HepG2 (cell line): ENCODE measurements at regions not wholly inside any gene's neighbourhood (a gene's known extent, or its start where the extent isn't known, plus 50 kb on each side); places are given as distances from the start of the nearest gene placed in this dataset.

Experiments
- ATAC-seq: fragments of 200-7000 bp; cut with Tn5 transposase; 3 replicates; pipeline ENCODE4 v1.9.1; 2020; ENCODE audit warnings: mild to moderate bottlenecking, moderate library complexity
- BruUV-seq: library from RNA; stranded (reverse); fragments of 400-500 nt; replicated peaks from 2 replicates; lab custom pipeline; 2021; lab: Mats Ljungman, UMichigan
- CTCF ChIA-PET: fragments of 300-600 bp; formaldehyde crosslinking; extraction: SDS; loops from one replicate; lab custom pipeline; 2021; ENCODE audit warnings: low total read pairs, inconsistent platforms, low intra/inter-chr PET ratio; lab: Yijun Ruan, JAX
- POLR2A ChIA-PET: fragments of 350-600 bp; sonication (Branson Sonifier 250); formaldehyde crosslinking; loops from one replicate; lab custom pipeline; 2020; ENCODE audit warnings: antibody characterized with exemption, inconsistent platforms; lab: Yijun Ruan, JAX
- DNase-seq: peaks from one replicate; pipeline ENCODE4 v3.0.0-alpha.2; 2015; ENCODE audit warnings: low spot score
- FAIRE-seq: peaks from 3 replicates; lab custom pipeline; 2011; peaks lifted over from hg19 to GRCh38; lab: Jason Lieb, UNC
- H2AFZ ChIP-seq: one replicate; pipeline ENCODE4 v1.6.1; 2011; ENCODE audit warnings: low read length, inconsistent platforms
- H3K27ac ChIP-seq: fragments of 300-600 bp; 3 replicates; pipeline ENCODE4 v1.8.0; 2011; ENCODE audit warnings: mixed run types, mild to moderate bottlenecking, mixed read lengths, low read length, inconsistent platforms; ENCODE audit not compliant: insufficient read depth; ENCODE audit errors: extremely low read length
- H3K27me3 ChIP-seq, 2 experiments: fragments of 200-600 bp in 1 of 2; 2 replicates in 1 of 2; 3 replicates in 1 of 2; pipeline versions ENCODE4 v1.6.0 to v1.8.0; 2011; ENCODE audit warnings: low read length in 2 of 2, mild to moderate bottlenecking in 2 of 2, moderate library complexity in 2 of 2, inconsistent platforms in 1 of 2; ENCODE audit not compliant: insufficient read depth in 2 of 2, control insufficient read depth in 1 of 2
- H3K36me3 ChIP-seq, 2 experiments: fragments of 200-600 bp in 1 of 2; replicated peaks in 1 of 2; 2 replicates in 1 of 2; 3 replicates in 1 of 2; pipeline versions ENCODE4 v1.5.1 to v1.8.0; 2011; ENCODE audit warnings: low read length in 2 of 2, inconsistent platforms in 1 of 2; ENCODE audit not compliant: insufficient read depth in 2 of 2, control insufficient read depth in 1 of 2
- H3K4me1 ChIP-seq: 2 replicates; pipeline ENCODE4 v1.5.1; 2012; ENCODE audit warnings: low read length, inconsistent platforms; ENCODE audit not compliant: insufficient read depth
- H3K4me2 ChIP-seq: 2 replicates; pipeline ENCODE4 v1.6.0; 2011; ENCODE audit warnings: low read depth, low read length, inconsistent platforms
- H3K4me3 ChIP-seq, 3 experiments: fragments of 200-600 bp in 1 of 3; sonication (generic), shearing (Covaris generic) in 1 of 3; replicated peaks in 1 of 3; 2 replicates each; pipeline ENCODE4 v1.5.1; 2011 to 2016; ENCODE audit warnings: low read length in 3 of 3, inconsistent platforms in 2 of 3, low read depth in 2 of 3, mild to moderate bottlenecking in 2 of 3, control low read depth in 1 of 3, mixed read lengths in 1 of 3; ENCODE audit not compliant: insufficient read depth in 1 of 3
- H3K79me2 ChIP-seq: one replicate; pipeline ENCODE4 v1.6.1; 2011; ENCODE audit warnings: low read length, inconsistent platforms; ENCODE audit not compliant: insufficient read depth
- H3K9ac ChIP-seq: 2 replicates; pipeline ENCODE4 v1.6.0; 2011; ENCODE audit warnings: mild to moderate bottlenecking, low read depth, low read length, inconsistent platforms; ENCODE audit not compliant: insufficient read depth
- H3K9me3 ChIP-seq: 2 replicates; pipeline ENCODE4 v1.5.1; 2012; ENCODE audit warnings: mild to moderate bottlenecking, low read length
- H4K20me1 ChIP-seq: 2 replicates; pipeline ENCODE4 v1.6.0; 2011; ENCODE audit warnings: inconsistent platforms, mild to moderate bottlenecking, low read length, moderate library complexity; ENCODE audit not compliant: insufficient read depth
- FOXP1 ChIP-seq, 2 experiments: fragments of 450-650 bp in 1 of 2; IDR thresholded peaks; 2 replicates each; pipeline ENCODE4 v1.6.1; 2017 to 2018; ENCODE audit warnings: antibody characterized with exemption in 1 of 2
- GATAD1 ChIP-seq: IDR thresholded peaks from 2 replicates; pipeline ENCODE4 v1.6.1; 2016; ENCODE audit warnings: missing genetic modification reagents, missing compliant biosample characterization
- HNF4A ChIP-seq: sonication (generic); formaldehyde crosslinking; IDR thresholded peaks from 2 replicates; pipeline ENCODE4 v1.4.0; 2020; ENCODE audit warnings: missing genetic modification reagents
- PHF8 ChIP-seq: sonication (generic); formaldehyde crosslinking; IDR thresholded peaks from 2 replicates; pipeline ENCODE4 v1.5.0; 2020; ENCODE audit warnings: missing genetic modification reagents
- SOX5 ChIP-seq: IDR thresholded peaks from 2 replicates; pipeline ENCODE4 v1.6.1; 2016; ENCODE audit warnings: borderline replicate concordance
- SRY ChIP-seq: sonication (generic); formaldehyde crosslinking; IDR thresholded peaks from 2 replicates; pipeline ENCODE4 v1.8.0; 2022; ENCODE audit warnings: mild to moderate bottlenecking, missing genetic modification reagents
- YY1 ChIP-seq: IDR thresholded peaks from 2 replicates; pipeline ENCODE4 v1.6.1; 2011; ENCODE audit warnings: low read length, low read depth, moderate library complexity, mild to moderate bottlenecking; ENCODE audit not compliant: insufficient read depth, insufficient replicate concordance
- ZNF234 ChIP-seq: sonication (generic); formaldehyde crosslinking; conservative IDR thresholded peaks from 2 replicates; pipeline ENCODE4 v1.5.1; 2020; ENCODE audit warnings: mild to moderate bottlenecking, missing genetic modification reagents
- WGBS: methylation state at CpG from one replicate; pipeline ENCODE4 v1.1.6; 2017; ENCODE audit warnings: low lambda C conversion rate; 5-methylcytosine and 5-hydroxymethylcytosine counted together
- in situ Hi-C: cut with HindIII; loops from 2 replicates; pipeline ENCODE4 v1.10.0; 2017; ENCODE audit warnings: low pct_unique_long_range_greater_than_20kb; ENCODE audit not compliant: extremely low pct_ligation_motif_present
- intact Hi-C: fragments of 100-400 bp; cut with micrococcal nuclease; formaldehyde crosslinking; loops from one replicate; pipeline ENCODE4 v1.10.0; 2022; ENCODE audit not compliant: unreplicated experiment
- TF ChIP-seq, protein P1 (sequence below): sonication (generic); formaldehyde crosslinking; IDR thresholded peaks from 2 replicates; pipeline ENCODE4 v1.9.0; 2021; ENCODE audit warnings: missing genetic modification reagents, borderline replicate concordance
- TF ChIP-seq, protein P2 (sequence below): sonication (generic); formaldehyde crosslinking; IDR thresholded peaks from 2 replicates; pipeline ENCODE4 v1.5.0; 2020; ENCODE audit warnings: missing genetic modification reagents
- TF ChIP-seq, protein P3 (sequence below): IDR thresholded peaks from 2 replicates; pipeline ENCODE4 v1.6.1; 2016; ENCODE audit warnings: mild to moderate bottlenecking

DNA sequence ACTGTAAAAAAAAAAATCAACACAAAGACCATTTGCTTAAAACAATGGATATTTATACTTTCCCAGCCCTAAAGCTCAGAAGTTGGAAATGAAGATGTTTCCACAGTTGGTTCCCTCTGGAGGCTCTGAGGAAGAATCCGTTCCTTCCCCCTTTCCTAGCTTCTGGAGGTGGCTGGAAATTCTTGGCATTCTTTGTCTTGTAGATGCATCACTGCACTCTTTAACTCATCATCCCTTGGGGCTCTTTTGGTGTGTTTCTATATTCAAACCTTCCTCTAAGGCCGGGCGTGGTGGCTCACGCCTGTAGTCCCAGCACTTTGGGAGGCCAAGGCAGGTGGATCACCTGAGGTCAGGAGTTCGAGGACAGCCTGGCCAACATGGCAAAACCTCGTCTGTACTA, 78.7 kb downstream of the VCX3A start (continued):
- TF ChIP-seq, protein P1, sequence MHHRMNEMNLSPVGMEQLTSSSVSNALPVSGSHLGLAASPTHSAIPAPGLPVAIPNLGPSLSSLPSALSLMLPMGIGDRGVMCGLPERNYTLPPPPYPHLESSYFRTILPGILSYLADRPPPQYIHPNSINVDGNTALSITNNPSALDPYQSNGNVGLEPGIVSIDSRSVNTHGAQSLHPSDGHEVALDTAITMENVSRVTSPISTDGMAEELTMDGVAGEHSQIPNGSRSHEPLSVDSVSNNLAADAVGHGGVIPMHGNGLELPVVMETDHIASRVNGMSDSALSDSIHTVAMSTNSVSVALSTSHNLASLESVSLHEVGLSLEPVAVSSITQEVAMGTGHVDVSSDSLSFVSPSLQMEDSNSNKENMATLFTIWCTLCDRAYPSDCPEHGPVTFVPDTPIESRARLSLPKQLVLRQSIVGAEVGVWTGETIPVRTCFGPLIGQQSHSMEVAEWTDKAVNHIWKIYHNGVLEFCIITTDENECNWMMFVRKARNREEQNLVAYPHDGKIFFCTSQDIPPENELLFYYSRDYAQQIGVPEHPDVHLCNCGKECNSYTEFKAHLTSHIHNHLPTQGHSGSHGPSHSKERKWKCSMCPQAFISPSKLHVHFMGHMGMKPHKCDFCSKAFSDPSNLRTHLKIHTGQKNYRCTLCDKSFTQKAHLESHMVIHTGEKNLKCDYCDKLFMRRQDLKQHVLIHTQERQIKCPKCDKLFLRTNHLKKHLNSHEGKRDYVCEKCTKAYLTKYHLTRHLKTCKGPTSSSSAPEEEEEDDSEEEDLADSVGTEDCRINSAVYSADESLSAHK (CRISPR knock-in tag), result no peak
- TF ChIP-seq YY1 (no peak), ZNF234 (CRISPR knock-in tag) (no peak), HNF4A (CRISPR knock-in tag) (no peak)
- TF ChIP-seq, protein P2, sequence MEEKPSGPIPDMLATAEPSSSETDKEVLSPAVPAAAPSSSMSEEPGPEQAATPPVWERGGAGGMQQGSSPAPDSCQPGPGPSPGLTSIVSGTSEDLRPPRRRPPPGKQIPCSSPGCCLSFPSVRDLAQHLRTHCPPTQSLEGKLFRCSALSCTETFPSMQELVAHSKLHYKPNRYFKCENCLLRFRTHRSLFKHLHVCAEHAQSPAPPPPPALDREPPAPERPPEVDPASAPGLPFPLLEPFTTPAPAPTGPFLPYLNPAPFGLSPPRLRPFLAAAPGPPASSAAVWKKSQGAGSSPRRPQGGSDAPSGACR, result no peak

DNA sequence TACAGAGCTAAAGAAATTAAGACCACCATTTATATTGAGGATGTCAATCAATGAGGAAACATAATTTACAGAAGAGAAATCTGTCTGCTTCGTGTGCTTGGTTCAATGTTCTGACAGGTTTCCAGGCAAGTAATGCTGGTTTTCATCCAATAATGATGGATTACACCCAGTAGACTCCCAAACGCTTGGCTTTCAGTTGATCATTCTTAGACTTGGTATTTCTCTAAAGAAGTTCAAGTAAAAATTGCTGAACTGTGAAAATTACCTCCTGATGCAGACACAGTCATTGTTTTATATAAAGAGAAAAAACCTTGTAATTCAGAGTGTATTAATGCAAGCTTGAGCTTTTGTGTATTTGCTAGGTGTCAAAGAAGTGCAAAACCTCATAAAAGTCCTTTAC, 85.0 kb downstream of the VCX3A start:
- in situ Hi-C loops, result no loop called here
- no peak for DNase-seq
- H3K79me2 ChIP-seq, result no peaks in the 10 kb centered on the region
- ChIA-PET POLR2A (no interaction called here), CTCF (no interaction called here)
- H3K4me1 ChIP-seq, result no peaks in the 10 kb centered on the region
- H3K4me3 ChIP-seq, result no peak overlapping the region
- intact Hi-C loops, result no loop called here
- no peaks in the 10 kb centered on the region for H3K27me3 ChIP-seq
- H3K4me2 ChIP-seq, result no peak overlapping the region
- H3K9me3 ChIP-seq, result peaks cover 36% of the 10 kb centered on the region; the same call in 1 of the 2 replicates
- no peak overlapping the region for H3K9ac ChIP-seq
- FAIRE-seq, result no peak
- no TSS peak for BruUV-seq
- ATAC-seq, result no peak
- 0% methylated on average over 2 of the region's 2 CpGs for WGBS
- H3K27ac ChIP-seq, result no peak overlapping the region
- no peaks in the 10 kb centered on the region for H4K20me1 ChIP-seq
- H2AFZ ChIP-seq, result no peak overlapping the region
- H3K36me3 ChIP-seq, result no peaks in the 10 kb centered on the region
- no peak for TF ChIP-seq SOX5 (CRISPR knock-in tag)
- no peak for TF ChIP-seq FOXP1 (IDR thresholded peaks at IDR 0.05)
- no peak for TF ChIP-seq FOXP1 (CRISPR knock-in tag; IDR thresholded peaks at IDR 0.05)
- no peak for TF ChIP-seq PHF8 (CRISPR knock-in tag)
- TF ChIP-seq, protein P3, sequence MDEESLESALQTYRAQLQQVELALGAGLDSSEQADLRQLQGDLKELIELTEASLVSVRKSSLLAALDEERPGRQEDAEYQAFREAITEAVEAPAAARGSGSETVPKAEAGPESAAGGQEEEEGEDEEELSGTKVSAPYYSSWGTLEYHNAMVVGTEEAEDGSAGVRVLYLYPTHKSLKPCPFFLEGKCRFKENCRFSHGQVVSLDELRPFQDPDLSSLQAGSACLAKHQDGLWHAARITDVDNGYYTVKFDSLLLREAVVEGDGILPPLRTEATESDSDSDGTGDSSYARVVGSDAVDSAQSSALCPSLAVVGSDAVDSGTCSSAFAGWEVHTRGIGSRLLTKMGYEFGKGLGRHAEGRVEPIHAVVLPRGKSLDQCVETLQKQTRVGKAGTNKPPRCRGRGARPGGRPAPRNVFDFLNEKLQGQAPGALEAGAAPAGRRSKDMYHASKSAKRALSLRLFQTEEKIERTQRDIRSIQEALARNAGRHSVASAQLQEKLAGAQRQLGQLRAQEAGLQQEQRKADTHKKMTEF, result no peak
- no peak for TF ChIP-seq SRY
- TF ChIP-seq GATAD1, result no peak
